Endodermal cell (in vitro differentiated cells): ENCODE measurements at regions not wholly inside any gene's neighbourhood (a gene's known extent, or its start where the extent isn't known, plus 50 kb on each side); places are given as distances from the start of the nearest gene placed in this dataset.

Experiments
- DNase-seq: peaks from one replicate; pipeline ENCODE4 v3.0.0-alpha.2; 2017
- H3K27ac ChIP-seq: 2 replicates; pipeline ENCODE4 v1.5.1; 2013; ENCODE audit warnings: mild to moderate bottlenecking, low read depth, low read length, moderate library complexity
- H3K27me3 ChIP-seq: 2 replicates; pipeline ENCODE4 v1.6.1; 2013; ENCODE audit warnings: mild to moderate bottlenecking, low read length, moderate library complexity; ENCODE audit not compliant: insufficient read depth, control insufficient read depth, poor library complexity, severe bottlenecking
- H3K36me3 ChIP-seq: 2 replicates; pipeline ENCODE4 v1.7.0; 2013; ENCODE audit warnings: mild to moderate bottlenecking, low read length, moderate library complexity; ENCODE audit not compliant: control insufficient read depth, insufficient read depth
- H3K4me1 ChIP-seq: one replicate; pipeline ENCODE4 v1.7.0; 2013; ENCODE audit warnings: low read length; ENCODE audit not compliant: control insufficient read depth, insufficient read depth
- H3K4me3 ChIP-seq: 2 replicates; pipeline ENCODE4 v1.5.1; 2013; ENCODE audit warnings: mild to moderate bottlenecking, low read length, moderate library complexity
- H3K9ac ChIP-seq: 2 replicates; pipeline ENCODE4 v1.6.1; 2013; ENCODE audit warnings: mild to moderate bottlenecking, low read length, moderate library complexity; ENCODE audit not compliant: poor library complexity, severe bottlenecking; ENCODE audit errors: extremely low read depth
- H3K9me3 ChIP-seq: 2 replicates; pipeline ENCODE4 v1.6.1; 2013; ENCODE audit warnings: mild to moderate bottlenecking, low read length, moderate library complexity; ENCODE audit not compliant: control insufficient read depth
- H3K27ac Mint-ChIP-seq: 2 replicates; pipeline ENCODE4 v1.8.0; 2020; ENCODE audit warnings: mixed read lengths
- H3K27me3 Mint-ChIP-seq: 2 replicates; pipeline ENCODE4 v1.8.0; 2021; ENCODE audit warnings: mild to moderate bottlenecking, mixed read lengths; ENCODE audit not compliant: insufficient read depth
- H3K36me3 Mint-ChIP-seq: 2 replicates; pipeline ENCODE4 v1.8.0; 2020; ENCODE audit warnings: low read depth, mixed read lengths
- H3K4me1 Mint-ChIP-seq: 2 replicates; pipeline ENCODE4 v1.8.0; 2020; ENCODE audit warnings: mixed read lengths
- H3K4me3 Mint-ChIP-seq: 2 replicates; pipeline ENCODE4 v1.8.0; 2020; ENCODE audit warnings: mild to moderate bottlenecking, moderate library complexity, mixed read lengths
- H3K9me3 Mint-ChIP-seq: 2 replicates; pipeline ENCODE4 v1.8.0; 2020; ENCODE audit warnings: mild to moderate bottlenecking, mixed read lengths
- CTCF ChIP-seq: fragments of 200-600 bp; sonication (generic); conservative IDR thresholded peaks from 2 replicates; pipeline ENCODE4 v1.5.0; 2021; ENCODE audit warnings: antibody characterized with exemption, mild to moderate bottlenecking
- WGBS, 2 experiments: methylation state at CpG; one replicate each; pipeline versions ENCODE4 v1.1.5 to v1.1.7; 2013; ENCODE audit warnings: missing lambda C conversion rate in 2 of 2, mixed read lengths in 1 of 2; ENCODE audit not compliant: insufficient coverage in 1 of 2, insufficient read length in 1 of 2; 5-methylcytosine and 5-hydroxymethylcytosine counted together

- H3K27me3 Mint-ChIP-seq = peaks cover 3% of the 10 kb centered on the region
- no peaks in the 10 kb centered on the region for H3K9me3 ChIP-seq
- TF ChIP-seq CTCF = no peak
- H3K36me3 ChIP-seq = no peaks in the 10 kb centered on the region
- no peak overlapping the region for H3K27ac Mint-ChIP-seq
- H3K27ac ChIP-seq = no peak overlapping the region
- H3K9me3 Mint-ChIP-seq = no peaks in the 10 kb centered on the region
- H3K4me1 Mint-ChIP-seq = no peaks in the 10 kb centered on the region
- 79 to 92% methylated on average over 4 to 5 of the region's 5 CpGs for WGBS, 2 experiments
- no peaks in the 10 kb centered on the region for H3K36me3 Mint-ChIP-seq
- H3K4me1 ChIP-seq = no peaks in the 10 kb centered on the region
- no peak overlapping the region for H3K4me3 ChIP-seq
- H3K9ac ChIP-seq = no peak overlapping the region
- H3K27me3 ChIP-seq = no peaks in the 10 kb centered on the region
- no peak overlapping the region for H3K4me3 Mint-ChIP-seq
- no peak for DNase-seq
Observed at GRCh38 chr16:7140899-7141298, 191.7 kb upstream of the RBFOX1 start.

DNA sequence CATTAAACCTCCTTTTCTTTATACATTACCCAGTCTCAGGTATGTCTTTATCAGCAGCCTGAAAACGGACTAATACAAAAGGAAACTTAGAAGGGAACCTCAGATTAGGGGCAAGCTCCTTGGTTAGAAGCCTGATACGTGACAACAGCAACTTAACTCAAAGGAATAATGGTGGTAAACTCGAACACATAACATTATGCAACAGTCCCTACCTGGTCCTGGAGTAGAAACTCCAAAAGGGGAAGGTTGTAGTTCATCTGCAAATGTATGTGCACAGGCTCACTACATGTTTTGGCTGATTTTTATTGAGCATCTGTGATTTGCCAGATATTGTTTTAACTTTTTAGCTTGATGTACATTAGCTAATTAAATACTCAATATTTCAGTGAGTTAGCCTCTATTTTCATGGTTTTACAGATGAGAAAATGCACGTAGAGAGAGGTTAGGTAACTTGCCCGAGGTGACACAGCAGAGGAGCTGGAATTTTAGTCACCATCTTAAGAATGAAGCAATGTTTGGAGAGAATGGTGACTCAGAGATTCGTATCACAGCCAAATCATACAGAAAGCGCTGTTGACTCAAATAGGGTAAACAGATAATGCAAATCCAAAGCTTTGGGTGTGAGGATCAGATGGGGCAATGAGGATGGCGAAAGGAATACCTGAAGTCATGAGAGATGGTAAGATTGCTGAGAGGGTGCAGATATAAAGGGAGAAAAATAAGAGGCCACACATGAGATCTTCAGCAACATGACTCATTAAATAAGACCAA, 194.9 kb upstream of the RBFOX1 start:
- Mint-ChIP-seq H3K4me1 (no peaks in the 10 kb centered on the region), H3K9me3 (no peaks in the 10 kb centered on the region), H3K27ac (no peak overlapping the region), H3K4me3 (no peak overlapping the region), H3K36me3 (no peaks in the 10 kb centered on the region), H3K27me3 (no peaks in the 10 kb centered on the region)
- Histone ChIP-seq H3K27ac (no peak overlapping the region), H3K9me3 (no peaks in the 10 kb centered on the region), H3K27me3 (no peaks in the 10 kb centered on the region), H3K36me3 (no peaks in the 10 kb centered on the region), H3K9ac (no peak overlapping the region), H3K4me3 (no peak overlapping the region), H3K4me1 (no peaks in the 10 kb centered on the region)
- WGBS, 2 experiments = 76 to 85% methylated on average over 7 to 8 of the region's 8 CpGs
- TF ChIP-seq CTCF = no peak
- DNase-seq = no peak

GRCh38 chr16:7132465-7132864, 200.2 kb upstream of the RBFOX1 start:
- no peaks in the 10 kb centered on the region for H3K9me3 ChIP-seq
- TF ChIP-seq CTCF = no peak
- no peak overlapping the region for H3K27ac ChIP-seq
- DNase-seq = no peak
- Mint-ChIP-seq H3K4me3 (no peak overlapping the region), H3K27ac (no peak overlapping the region), H3K9me3 (no peaks in the 10 kb centered on the region), H3K4me1 (no peaks in the 10 kb centered on the region), H3K27me3 (peaks cover 9% of the 10 kb centered on the region), H3K36me3 (no peaks in the 10 kb centered on the region)
- no peaks in the 10 kb centered on the region for H3K27me3 ChIP-seq
- no peak overlapping the region for H3K4me3 ChIP-seq
- no peaks in the 10 kb centered on the region for H3K4me1 ChIP-seq
- WGBS, 2 experiments = 94% methylated on average over 2 of the region's 2 CpGs; no CpG with 5 or more reads in 1 of the 2 experiments
- H3K9ac ChIP-seq = no peak overlapping the region
- no peaks in the 10 kb centered on the region for H3K36me3 ChIP-seq
